ENCODE measurements at regions not wholly inside any gene's neighbourhood (a gene's known extent, or its start where the extent isn't known, plus 50 kb on each side); places are given as distances from the start of the nearest gene placed in this dataset.

- no peak overlapping the region for H3K4me3 ChIP-seq (replicated peaks; ENCODE audit: low read depth, low read length)
- TF ChIP-seq CTCF (IDR thresholded peaks at IDR 0.05; ENCODE audit: low read depth, low read length, missing control alignments), result no peak
- no peak for DNase-seq (ENCODE audit: extremely low read depth, low read depth)
These were observed 1104.0 kb downstream of the SLC6A15 start for GRCh38 chr12:83808591-83808990.

DNA sequence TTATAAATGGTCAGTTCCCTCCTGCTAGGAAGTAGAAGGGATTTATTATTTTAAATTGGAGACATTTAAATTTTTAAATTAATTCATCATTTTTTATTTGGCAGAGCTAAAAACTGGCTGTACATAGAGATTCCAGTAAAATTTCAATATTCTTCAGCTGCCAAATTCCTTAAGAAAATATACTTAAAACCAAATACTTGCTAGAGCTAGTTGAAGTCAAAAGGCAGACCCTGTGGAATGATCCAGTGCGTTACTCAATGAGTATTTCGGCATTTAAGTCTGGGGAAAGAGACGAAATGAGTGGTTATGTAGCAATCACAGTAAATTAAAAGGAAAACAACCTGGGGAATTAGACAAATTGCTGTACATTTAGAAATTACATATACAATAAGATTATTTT, 1104.7 kb downstream of the SLC6A15 start:
- TF ChIP-seq CTCF (IDR thresholded peaks at IDR 0.05; ENCODE audit: low read depth, low read length, missing control alignments), result no peak
- no peak for DNase-seq (ENCODE audit: extremely low read depth, low read depth)
- no peak overlapping the region for H3K4me3 ChIP-seq (replicated peaks; ENCODE audit: low read depth, low read length)

- DNase-seq (ENCODE audit: extremely low read depth, low read depth), result no peak
- H3K4me3 ChIP-seq (replicated peaks; ENCODE audit: low read depth, low read length), result no peak overlapping the region
- no peak for TF ChIP-seq CTCF (IDR thresholded peaks at IDR 0.05; ENCODE audit: low read depth, low read length, missing control alignments)
These were observed 1106.7 kb downstream of the SLC6A15 start for GRCh38 chr12:83805873-83806272.

DNA sequence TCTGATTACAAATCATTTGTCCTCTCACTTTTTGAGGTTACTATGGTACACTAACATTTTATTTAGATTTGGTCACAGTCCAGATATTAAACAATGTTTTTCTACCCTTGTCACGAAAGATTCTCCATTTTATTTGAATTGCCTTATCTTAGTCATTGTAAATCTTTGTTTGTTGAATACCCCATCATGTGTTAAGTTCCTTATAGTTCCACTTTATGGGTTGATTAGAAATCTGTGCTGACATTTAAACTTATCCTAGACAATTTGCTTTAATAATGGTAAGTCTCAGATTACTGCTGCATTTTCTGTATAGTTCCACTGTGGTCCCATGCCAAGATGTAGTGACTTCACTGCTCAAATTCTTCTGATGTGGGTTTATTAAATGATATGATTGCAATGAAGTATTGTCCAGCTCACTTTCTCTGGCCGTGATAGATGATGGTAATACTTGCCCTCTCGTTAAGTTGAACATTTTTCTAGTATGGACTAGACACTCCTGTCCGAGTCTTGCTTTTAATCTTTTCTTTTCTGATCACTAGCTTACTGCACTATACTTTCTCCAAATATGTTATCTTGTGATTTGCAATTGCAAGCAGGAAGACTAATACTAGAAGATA, 1107.3 kb downstream of the SLC6A15 start:
- no peak overlapping the region for H3K4me3 ChIP-seq (replicated peaks; ENCODE audit: low read depth, low read length)
- DNase-seq (ENCODE audit: extremely low read depth, low read depth), result no peak
- no peak for TF ChIP-seq CTCF (IDR thresholded peaks at IDR 0.05; ENCODE audit: low read depth, low read length, missing control alignments)

DNA sequence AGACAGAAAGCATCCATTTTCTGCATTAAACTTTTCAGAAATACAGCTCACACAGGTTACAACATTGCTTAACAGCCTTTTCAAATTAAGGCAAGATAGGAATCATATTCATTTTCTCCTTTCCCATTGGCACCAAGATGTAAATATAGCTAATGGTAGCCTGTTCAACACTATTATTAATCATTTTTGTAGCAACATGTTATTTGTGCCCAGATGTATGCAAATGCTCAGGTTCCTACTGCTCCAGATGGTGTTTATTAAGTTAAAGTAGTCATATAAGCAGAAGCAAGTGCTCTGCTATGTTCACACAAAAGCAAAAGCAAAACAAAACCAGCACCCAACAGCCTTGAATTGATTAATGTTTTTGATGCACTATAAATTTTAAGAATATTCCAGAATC, 1110.6 kb downstream of the SLC6A15 start:
- DNase-seq (ENCODE audit: extremely low read depth, low read depth), result no peak
- no peak for TF ChIP-seq CTCF (IDR thresholded peaks at IDR 0.05; ENCODE audit: low read depth, low read length, missing control alignments)
- H3K4me3 ChIP-seq (replicated peaks; ENCODE audit: low read depth, low read length), result no peak overlapping the region

DNA sequence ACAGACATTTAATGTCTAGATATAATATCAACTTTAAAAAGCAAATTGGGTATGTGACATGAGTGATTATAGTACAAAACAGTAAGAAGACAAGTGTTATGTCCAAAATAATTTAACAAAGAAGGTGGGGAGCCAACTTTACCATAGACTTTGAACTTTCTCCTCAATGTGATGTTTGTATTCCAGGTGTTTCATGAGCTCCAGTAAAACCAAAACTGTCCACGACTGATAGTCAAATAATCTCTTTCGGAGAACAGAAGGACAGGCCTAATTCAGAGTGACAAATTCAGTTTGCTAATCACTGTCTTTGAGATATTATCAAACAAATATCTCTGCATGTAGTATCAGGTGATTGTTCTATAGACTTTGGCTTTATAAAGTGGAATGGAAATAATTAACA, 1112.6 kb downstream of the SLC6A15 start:
- H3K4me3 ChIP-seq (replicated peaks; ENCODE audit: low read depth, low read length), result no peak overlapping the region
- TF ChIP-seq CTCF (IDR thresholded peaks at IDR 0.05; ENCODE audit: low read depth, low read length, missing control alignments), result no peak
- DNase-seq (ENCODE audit: extremely low read depth, low read depth), result no peak

GRCh38 chr12:83796531-83796930, 1109.8 kb downstream of the TMTC2 start:
- no peak for DNase-seq (ENCODE audit: extremely low read depth, low read depth)
- no peak for TF ChIP-seq CTCF (IDR thresholded peaks at IDR 0.05; ENCODE audit: low read depth, low read length, missing control alignments)
- H3K4me3 ChIP-seq (replicated peaks; ENCODE audit: low read depth, low read length), result no peak overlapping the region
